K562 (cell line): ENCODE measurements at regions not wholly inside any gene's neighbourhood (a gene's known extent, or its start where the extent isn't known, plus 50 kb on each side); places are given as distances from the start of the nearest gene placed in this dataset.

Experiments used
- ATAC-seq: fragments of 200-7000 bp; cut with Tn5 transposase; 3 replicates; pipeline ENCODE4 v1.9.1; 2020; ENCODE audit warnings: moderate library complexity
- BruUV-seq: library from RNA; stranded (reverse); fragments of 400-500 nt; replicated peaks from 2 replicates; lab custom pipeline; 2021; lab: Mats Ljungman, UMichigan
- CTCF ChIA-PET: fragments of 300-600 bp; formaldehyde crosslinking; extraction: SDS; loops from one replicate; lab custom pipeline; 2021; ENCODE audit warnings: low intra/inter-chr PET ratio; lab: Yijun Ruan, JAX
- POLR2A ChIA-PET: fragments of 300-600, 350-650 bp; sonication (Branson Sonifier 250); formaldehyde crosslinking; extraction: SDS; loops from one replicate; lab custom pipeline; 2021; ENCODE audit warnings: antibody characterized with exemption, inconsistent platforms; lab: Yijun Ruan, JAX
- DNase-seq, 4 experiments: peaks; one replicate each; pipeline versions ENCODE4 v3.0.0 to v3.0.0-alpha.2; 2011 to 2018; ENCODE audit warnings: low spot score in 3 of 4, mixed read lengths in 3 of 4; ENCODE audit errors: extremely low read depth in 1 of 4
- FAIRE-seq: peaks from 2 replicates; lab custom pipeline; 2011; peaks lifted over from hg19 to GRCh38; lab: Jason Lieb, UNC
- H2AFZ ChIP-seq: 2 replicates; pipeline ENCODE4 v1.6.0; 2011; ENCODE audit warnings: low read depth, low read length, control low read depth, inconsistent platforms
- H3K27ac ChIP-seq: fragments of 200-600 bp; 3 replicates; pipeline ENCODE4 v1.8.0; 2011; ENCODE audit warnings: low read depth, mild to moderate bottlenecking, control low read depth, inconsistent platforms, low read length, moderate library complexity, mixed read lengths; ENCODE audit errors: extremely low read depth
- H3K27me3 ChIP-seq, 2 experiments: fragments of 300-600 bp in 1 of 2; 2 replicates in 1 of 2; 3 replicates in 1 of 2; pipeline versions ENCODE4 v1.6.0 to v1.8.0; 2011; ENCODE audit warnings: inconsistent platforms in 2 of 2, low read length in 2 of 2, mild to moderate bottlenecking in 1 of 2, mixed read lengths in 1 of 2, moderate library complexity in 1 of 2; ENCODE audit not compliant: control insufficient read depth in 2 of 2, insufficient read depth in 2 of 2
- H3K36me3 ChIP-seq: fragments of 300-600 bp; 3 replicates; pipeline ENCODE4 v1.8.0; 2011; ENCODE audit warnings: mild to moderate bottlenecking, low read length, inconsistent platforms; ENCODE audit not compliant: control insufficient read depth, insufficient read depth
- H3K4me1 ChIP-seq, 2 experiments: fragments of 200-600 bp in 1 of 2; replicated peaks in 1 of 2; 2 replicates in 1 of 2; 3 replicates in 1 of 2; pipeline versions ENCODE4 v1.5.1 to v1.8.0; 2011; ENCODE audit warnings: inconsistent platforms in 2 of 2, low read length in 2 of 2, mild to moderate bottlenecking in 1 of 2, mixed read lengths in 1 of 2, moderate library complexity in 1 of 2; ENCODE audit not compliant: control insufficient read depth in 2 of 2, insufficient read depth in 2 of 2
- H3K4me2 ChIP-seq: 2 replicates; pipeline ENCODE4 v1.6.1; 2011; ENCODE audit warnings: low read length, control low read depth, inconsistent platforms, mixed read lengths; ENCODE audit not compliant: insufficient read depth
- H3K4me3 ChIP-seq: fragments of 200-600 bp; sonication (generic), shearing (Covaris generic); 2 replicates; pipeline ENCODE4 v1.5.1; 2016; ENCODE audit warnings: control low read depth, inconsistent platforms
- H3K79me2 ChIP-seq: fragments of 200-600 bp; 3 replicates; pipeline ENCODE4 v1.8.0; 2011; ENCODE audit warnings: low read length, inconsistent platforms; ENCODE audit not compliant: control insufficient read depth, insufficient read depth
- H3K9ac ChIP-seq, 2 experiments: 2 replicates each; pipeline versions ENCODE4 v1.6.0 to v1.6.1; 2011; ENCODE audit warnings: low read depth in 2 of 2, low read length in 2 of 2, control low read depth in 1 of 2, inconsistent platforms in 1 of 2, mild to moderate bottlenecking in 1 of 2, mixed read lengths in 1 of 2; ENCODE audit not compliant: insufficient read depth in 1 of 2
- H3K9me1 ChIP-seq: one replicate; pipeline ENCODE4 v1.6.0; 2011; ENCODE audit warnings: inconsistent platforms, mild to moderate bottlenecking, low read length, moderate library complexity; ENCODE audit not compliant: control insufficient read depth, insufficient read depth
- H3K9me3 ChIP-seq: replicated peaks from 2 replicates; pipeline ENCODE4 v1.5.1; 2011; ENCODE audit warnings: low read depth, low read length, inconsistent platforms; ENCODE audit not compliant: control insufficient read depth, insufficient read depth
- H4K20me1 ChIP-seq: replicated peaks from 2 replicates; pipeline ENCODE4 v1.6.1; 2011; ENCODE audit warnings: low read length, inconsistent platforms, mixed read lengths; ENCODE audit not compliant: control insufficient read depth, insufficient read depth
- ATF3 ChIP-seq, 2 experiments: fragments of 450-650 bp in 1 of 2; sonication (generic) in 1 of 2; formaldehyde crosslinking in 1 of 2; IDR thresholded peaks in 1 of 2; conservative IDR thresholded peaks in 1 of 2; 2 replicates each; pipeline versions ENCODE4 v1.6.1 to v1.8.1; 2016 to 2023; ENCODE audit warnings: mild to moderate bottlenecking in 2 of 2, moderate library complexity in 2 of 2, inconsistent platforms in 1 of 2, missing genetic modification reagents in 1 of 2
- CBX3 ChIP-seq, 2 experiments: IDR thresholded peaks; 1 replicate in 1 of 2; 2 replicates in 1 of 2; pipeline ENCODE4 v1.6.1; 2012; ENCODE audit warnings: inconsistent platforms in 2 of 2, low read length in 2 of 2, borderline replicate concordance in 1 of 2, control low read depth in 1 of 2
- MEF2D ChIP-seq: conservative IDR thresholded peaks from 2 replicates; pipeline ENCODE4 v1.6.1; 2016; ENCODE audit warnings: low read depth, missing genetic modification characterization, missing compliant biosample characterization
- NFIX ChIP-seq: fragments of 250-450 bp; sonication (Bioruptor Pico); IDR thresholded peaks from 2 replicates; pipeline ENCODE4 v1.4.0; 2020; ENCODE audit warnings: low read depth, mild to moderate bottlenecking, moderate library complexity
- PKNOX1 ChIP-seq: fragments of 450-650 bp; IDR thresholded peaks from 2 replicates; pipeline ENCODE4 v1.6.1; 2016
- POLR2AphosphoS2 ChIP-seq: IDR thresholded peaks from 2 replicates; pipeline ENCODE4 v1.6.1; 2012; ENCODE audit warnings: low read length, improper control_type of control experiment
- POLR2G ChIP-seq: fragments of 200-400 bp; formaldehyde crosslinking; IDR thresholded peaks from 2 replicates; pipeline ENCODE4 v1.6.1; 2017; ENCODE audit warnings: low read depth, mild to moderate bottlenecking, antibody characterized with exemption, low read length, moderate library complexity
- SOX6 ChIP-seq: fragments of 450-650 bp; IDR thresholded peaks from 2 replicates; pipeline ENCODE4 v1.6.1; 2014; ENCODE audit warnings: mild to moderate bottlenecking
- ZNF184 ChIP-seq: sonication (generic); formaldehyde crosslinking; IDR thresholded peaks from 2 replicates; pipeline ENCODE4 v1.5.0; 2020; ENCODE audit warnings: missing genetic modification reagents
- ZNF780A ChIP-seq: fragments of 250-450 bp; sonication (Bioruptor Pico); IDR thresholded peaks from 2 replicates; pipeline ENCODE4 v1.5.0; 2021; ENCODE audit warnings: mild to moderate bottlenecking
- WGBS: fragments of 100-300 bp; shearing (Covaris generic); methylation state at CpG from one replicate; pipeline ENCODE4 v1.1.6; 2016; ENCODE audit warnings: low coverage, mixed read lengths; ENCODE audit not compliant: insufficient coverage; ENCODE audit errors: missing lambda C conversion rate; 5-methylcytosine and 5-hydroxymethylcytosine counted together
- in situ Hi-C: fragments of 300-500 bp; cut with MboI; formaldehyde crosslinking; loops from 4 replicates; pipeline ENCODE4 v1.15.0; 2018; ENCODE audit warnings: inconsistent platforms, mixed read lengths
- intact Hi-C: fragments of 100-400 bp; cut with micrococcal nuclease; formaldehyde crosslinking; loops from 2 replicates; pipeline ENCODE4 v1.14.2; 2022

- Histone ChIP-seq H4K20me1 (no peaks in the 10 kb centered on the region), H3K4me1 (no peaks in the 10 kb centered on the region), H3K79me2 (no peaks in the 10 kb centered on the region), H2AFZ (no peak overlapping the region), H3K27ac (no peak overlapping the region), H3K27me3 (no peaks in the 10 kb centered on the region), H3K4me2 (no peak overlapping the region), H3K9me3 (no peaks in the 10 kb centered on the region), H3K9ac (no peak overlapping the region), H3K9me1 (no peaks in the 10 kb centered on the region), H3K4me3 (no peak overlapping the region), H3K36me3 (no peaks in the 10 kb centered on the region)
- no TSS peak for BruUV-seq
- TF ChIP-seq SOX6 (no peak), CBX3 (IDR thresholded peaks at IDR 0.05; ENCODE audit: borderline replicate concordance in 1 of 2, low read length in 2 of 2) (no peak), POLR2G (no peak), ATF3 (IDR thresholded peaks at IDR 0.05) (no peak), ATF3 (CRISPR knock-in tag; conservative IDR thresholded peaks at IDR 0.05) (no peak), MEF2D (no peak), ZNF780A (CRISPR knock-in tag) (no peak), PKNOX1 (no peak), ZNF184 (CRISPR knock-in tag) (no peak), NFIX (CRISPR knock-in tag) (no peak), POLR2AphosphoS2 (no peak)
- in situ Hi-C loops = no loop called here
- FAIRE-seq = no peak
- CTCF ChIA-PET = no interaction called here
- no peak for DNase-seq
- intact Hi-C loops = no loop called here
- WGBS = 0% methylated on average over 1 of the region's 1 CpG
- POLR2A ChIA-PET = no interaction called here
- ATAC-seq = no peak
Measured at GRCh38 chr7:20010877-20011276, 206.3 kb downstream of the MACC1 start.
